Uterus (tissue), 2 donors: ENCODE measurements at regions not wholly inside any gene's neighbourhood (a gene's known extent, or its start where the extent isn't known, plus 50 kb on each side); places are given as distances from the start of the nearest gene placed in this dataset.

Experiments used
- CTCF ChIP-seq, 4 experiments: fragments of 200-600 bp in 2 of 4; fragments of 450-650 bp in 2 of 4; sonication (generic) in 2 of 4; IDR thresholded peaks; one replicate each; pipeline ENCODE4 v1.5.1; 2016 to 2019; ENCODE audit warnings: antibody characterized with exemption in 4 of 4, mild to moderate bottlenecking in 2 of 4, moderate library complexity in 1 of 4
- POLR2A ChIP-seq, 2 donors: fragments of 450-650 bp; IDR thresholded peaks; one replicate each; pipeline ENCODE4 v1.6.1; 2016; ENCODE audit warnings: antibody characterized with exemption in 2 of 2, mild to moderate bottlenecking in 1 of 2, moderate library complexity in 1 of 2

- no peak for TF ChIP-seq CTCF (IDR thresholded peaks at IDR 0.05)
- no peak for TF ChIP-seq POLR2A (IDR thresholded peaks at IDR 0.05)
These were observed 1733.3 kb upstream of the IGFBP7 start for GRCh38 chr4:58843455-58843854.
